Breast epithelium (tissue), 3 donors: ENCODE measurements at regions not wholly inside any gene's neighbourhood (a gene's known extent, or its start where the extent isn't known, plus 50 kb on each side); places are given as distances from the start of the nearest gene placed in this dataset.

Source experiments
- POLR2AphosphoS5 ChIP-seq, 3 donors: sonication (generic); formaldehyde crosslinking; IDR thresholded peaks; one replicate each; pipeline ENCODE4 v1.6.1; 2017; ENCODE audit warnings: antibody characterized with exemption in 3 of 3
- TF ChIP-seq, protein P1 (sequence below), 3 donors: fragments of 450-650 bp; IDR thresholded peaks; one replicate each; pipeline ENCODE4 v1.5.1; 2016 to 2017; ENCODE audit warnings: antibody characterized with exemption in 3 of 3, mild to moderate bottlenecking in 3 of 3, moderate library complexity in 3 of 3

DNA sequence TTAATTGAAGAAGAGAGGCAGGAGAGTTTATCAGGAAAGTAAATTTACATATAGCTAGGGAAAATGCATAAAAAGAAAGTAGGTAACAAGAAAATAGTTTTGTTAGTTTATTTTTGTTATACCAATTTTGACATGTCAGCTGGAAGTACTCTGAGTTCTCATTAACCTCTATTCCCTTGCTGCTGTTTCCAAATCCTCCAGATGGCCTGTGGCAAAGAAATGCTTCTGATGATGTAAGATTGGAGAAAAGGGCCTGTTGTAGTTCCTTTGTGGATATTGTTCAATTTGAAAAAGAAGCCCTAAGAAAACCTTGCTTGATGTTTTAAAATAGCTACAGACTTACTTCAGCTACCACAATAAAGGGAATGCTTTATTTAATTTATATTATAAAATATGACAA, 192.9 kb upstream of the SLITRK3 start:
- TF ChIP-seq, protein P1, sequence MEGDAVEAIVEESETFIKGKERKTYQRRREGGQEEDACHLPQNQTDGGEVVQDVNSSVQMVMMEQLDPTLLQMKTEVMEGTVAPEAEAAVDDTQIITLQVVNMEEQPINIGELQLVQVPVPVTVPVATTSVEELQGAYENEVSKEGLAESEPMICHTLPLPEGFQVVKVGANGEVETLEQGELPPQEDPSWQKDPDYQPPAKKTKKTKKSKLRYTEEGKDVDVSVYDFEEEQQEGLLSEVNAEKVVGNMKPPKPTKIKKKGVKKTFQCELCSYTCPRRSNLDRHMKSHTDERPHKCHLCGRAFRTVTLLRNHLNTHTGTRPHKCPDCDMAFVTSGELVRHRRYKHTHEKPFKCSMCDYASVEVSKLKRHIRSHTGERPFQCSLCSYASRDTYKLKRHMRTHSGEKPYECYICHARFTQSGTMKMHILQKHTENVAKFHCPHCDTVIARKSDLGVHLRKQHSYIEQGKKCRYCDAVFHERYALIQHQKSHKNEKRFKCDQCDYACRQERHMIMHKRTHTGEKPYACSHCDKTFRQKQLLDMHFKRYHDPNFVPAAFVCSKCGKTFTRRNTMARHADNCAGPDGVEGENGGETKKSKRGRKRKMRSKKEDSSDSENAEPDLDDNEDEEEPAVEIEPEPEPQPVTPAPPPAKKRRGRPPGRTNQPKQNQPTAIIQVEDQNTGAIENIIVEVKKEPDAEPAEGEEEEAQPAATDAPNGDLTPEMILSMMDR (IDR thresholded peaks at IDR 0.05) = no peak
- TF ChIP-seq POLR2AphosphoS5 (IDR thresholded peaks at IDR 0.05) = no peak
